Gastroesophageal sphincter (tissue), 4 donors: ENCODE measurements at regions not wholly inside any gene's neighbourhood (a gene's known extent, or its start where the extent isn't known, plus 50 kb on each side); places are given as distances from the start of the nearest gene placed in this dataset.

Experiments
- ATAC-seq: fragments of 150-250 bp; one replicate; pipeline ENCODE4 v1.9.1; 2016; ENCODE audit warnings: mild to moderate bottlenecking, moderate library complexity
- H3K27ac ChIP-seq, 4 donors: fragments of 200-600 bp; sonication (generic) in 3 of 4; 1 replicate in 3 of 4; 2 replicates in 1 of 4; pipeline ENCODE4 v1.5.1; 2016 to 2019
- H3K27me3 ChIP-seq: fragments of 200-600 bp; sonication (generic); one replicate; pipeline ENCODE4 v1.5.1; 2019
- H3K36me3 ChIP-seq, 2 donors: fragments of 200-600 bp; sonication (generic); one replicate each; pipeline ENCODE4 v1.5.1; 2019; ENCODE audit warnings: control low read depth in 1 of 2
- H3K4me1 ChIP-seq, 3 donors: fragments of 200-600 bp; sonication (generic); 1 replicate in 2 of 3; 2 replicates in 1 of 3; pipeline ENCODE4 v1.5.1; 2016 to 2019; ENCODE audit warnings: control low read depth in 2 of 3
- H3K4me3 ChIP-seq, 2 donors: fragments of 200-600 bp; sonication (generic); one replicate each; pipeline ENCODE4 v1.5.1; 2019; ENCODE audit warnings: mild to moderate bottlenecking in 1 of 2, moderate library complexity in 1 of 2
- H3K9me3 ChIP-seq, 3 donors: fragments of 200-600 bp; sonication (generic); one replicate each; pipeline ENCODE4 v1.5.1; 2017 to 2019; ENCODE audit warnings: control low read depth in 2 of 3
- CTCF ChIP-seq, 4 experiments: fragments of 200-600 bp in 2 of 4; fragments of 450-650 bp in 2 of 4; sonication (generic) in 1 of 4; IDR thresholded peaks; one replicate each; pipeline ENCODE4 v1.5.1; 2017 to 2019; ENCODE audit warnings: antibody characterized with exemption in 4 of 4, mild to moderate bottlenecking in 2 of 4, moderate library complexity in 2 of 4
- EP300 ChIP-seq: sonication (generic); formaldehyde crosslinking; IDR thresholded peaks from one replicate; pipeline ENCODE4 v1.6.1; 2017; ENCODE audit warnings: antibody characterized with exemption, mild to moderate bottlenecking
- POLR2A ChIP-seq, 2 donors: fragments of 450-650 bp; IDR thresholded peaks; one replicate each; pipeline ENCODE4 v1.6.1; 2017; ENCODE audit warnings: antibody characterized with exemption in 2 of 2, mild to moderate bottlenecking in 2 of 2, moderate library complexity in 1 of 2
- POLR2AphosphoS5 ChIP-seq: sonication (generic); formaldehyde crosslinking; IDR thresholded peaks from one replicate; pipeline ENCODE4 v1.6.1; 2017; ENCODE audit warnings: antibody characterized with exemption
- WGBS, 2 donors: methylation state at CpG; one replicate each; pipeline ENCODE4 v1.1.5; 2018; ENCODE audit warnings: low coverage in 1 of 2; 5-methylcytosine and 5-hydroxymethylcytosine counted together

- H3K4me3 ChIP-seq, result no peak overlapping the region
- no peaks in the 10 kb centered on the region for H3K27me3 ChIP-seq
- H3K36me3 ChIP-seq, result peaks cover 0 to 8% of the 10 kb centered on the region in 2 donors
- WGBS, 2 donors, result 78 to 82% methylated on average over 2 to 4 of the region's 11 CpGs
- ATAC-seq, result no peak
- TF ChIP-seq POLR2A (IDR thresholded peaks at IDR 0.05), result no peak
- no peak for TF ChIP-seq EP300
- TF ChIP-seq POLR2AphosphoS5, result no peak
- TF ChIP-seq CTCF (IDR thresholded peaks at IDR 0.05), result no peak
- no peak overlapping the region for H3K27ac ChIP-seq
- no peaks in the 10 kb centered on the region for H3K9me3 ChIP-seq
- no peaks in the 10 kb centered on the region for H3K4me1 ChIP-seq
Measured at GRCh38 chr17:83013779-83014117, 65.7 kb upstream of the METRNL start.

GRCh38 chr17:83014297-83014696 lies 65.1 kb upstream of the METRNL start:
- Histone ChIP-seq H3K36me3 (peaks cover 0 to 8% of the 10 kb centered on the region in 2 donors), H3K27me3 (no peaks in the 10 kb centered on the region), H3K27ac (no peak overlapping the region), H3K4me1 (no peaks in the 10 kb centered on the region), H3K9me3 (no peaks in the 10 kb centered on the region), H3K4me3 (no peak overlapping the region)
- ATAC-seq, result no peak
- TF ChIP-seq POLR2A (IDR thresholded peaks at IDR 0.05) (no peak), EP300 (no peak), CTCF (IDR thresholded peaks at IDR 0.05) (no peak), POLR2AphosphoS5 (no peak)
- WGBS, 2 donors, result 83 to 100% methylated on average over 2 to 9 of the region's 14 CpGs

GRCh38 chr17:83014940-83015910 lies 64.2 kb upstream of the METRNL start:
- ATAC-seq, result no peak
- peaks cover 0 to 8% of the 10 kb centered on the region in 2 donors for H3K36me3 ChIP-seq
- no peak for TF ChIP-seq POLR2A (IDR thresholded peaks at IDR 0.05)
- no peaks in the 10 kb centered on the region for H3K9me3 ChIP-seq
- H3K4me3 ChIP-seq, result no peak overlapping the region
- no peak overlapping the region for H3K27ac ChIP-seq
- WGBS, 2 donors, result 89 to 97% methylated on average over 10 to 17 of the region's 33 CpGs
- no peaks in the 10 kb centered on the region for H3K4me1 ChIP-seq
- no peaks in the 10 kb centered on the region for H3K27me3 ChIP-seq

GRCh38 chr17:83018658-83019193 lies 60.7 kb upstream of the METRNL start:
- no peaks in the 10 kb centered on the region for H3K4me1 ChIP-seq
- H3K27me3 ChIP-seq, result no peaks in the 10 kb centered on the region
- 92 to 100% methylated on average over 2 to 4 of the region's 23 CpGs for WGBS, 2 donors
- no peak for ATAC-seq
- TF ChIP-seq CTCF (IDR thresholded peaks at IDR 0.05), result no peak
- no peak for TF ChIP-seq POLR2A (IDR thresholded peaks at IDR 0.05)
- TF ChIP-seq EP300, result no peak
- TF ChIP-seq POLR2AphosphoS5, result no peak
- no peaks in the 10 kb centered on the region for H3K9me3 ChIP-seq
- peaks cover 0 to 8% of the 10 kb centered on the region in 2 donors for H3K36me3 ChIP-seq
- H3K4me3 ChIP-seq, result no peak overlapping the region
- no peak overlapping the region for H3K27ac ChIP-seq

- TF ChIP-seq POLR2A (IDR thresholded peaks at IDR 0.05) (no peak), EP300 (no peak), CTCF (IDR thresholded peaks at IDR 0.05) (no peak), POLR2AphosphoS5 (no peak)
- Histone ChIP-seq H3K4me3 (no peak overlapping the region), H3K4me1 (no peaks in the 10 kb centered on the region), H3K27ac (no peak overlapping the region), H3K9me3 (no peaks in the 10 kb centered on the region), H3K27me3 (no peaks in the 10 kb centered on the region), H3K36me3 (peaks cover 0 to 7% of the 10 kb centered on the region in 2 donors)
- 80 to 85% methylated on average over 10 of the region's 10 CpGs for WGBS, 2 donors
- ATAC-seq, result no peak
Measured at GRCh38 chr17:83019376-83019775, 60.0 kb upstream of the METRNL start.
